ENCODE measurements at regions not wholly inside any gene's neighbourhood (a gene's known extent, or its start where the extent isn't known, plus 50 kb on each side); places are given as distances from the start of the nearest gene placed in this dataset.

- no peak for TF ChIP-seq CTCF (IDR thresholded peaks at IDR 0.05; ENCODE audit: insufficient read depth, low read length, poor library complexity, severe bottlenecking)
- no peak for TF ChIP-seq EZH2phosphoT487 (conservative IDR thresholded peaks at IDR 0.05; ENCODE audit: low read length)
Measured at GRCh38 chr2:173539615-173540014, 184.9 kb downstream of the CDCA7 start.
